GM18858 (cell line): ENCODE measurements at regions not wholly inside any gene's neighbourhood (a gene's known extent, or its start where the extent isn't known, plus 50 kb on each side); places are given as distances from the start of the nearest gene placed in this dataset.

ENCODE experiments used
- ATAC-seq: cut with Tn5 transposase; IDR thresholded peaks from one replicate; pipeline ENCODE4 v1.9.1; 2021; ENCODE audit not compliant: unreplicated experiment

- ATAC-seq, result no peak
Measured at GRCh38 chr1:87219141-87219540, 109.5 kb upstream of the LMO4 start.

- no peak for ATAC-seq
Measured at GRCh38 chr1:87219626-87220025, 109.1 kb upstream of the LMO4 start.

- ATAC-seq, result no peak
Measured at GRCh38 chr1:87220993-87221392, 107.7 kb upstream of the LMO4 start.

GRCh38 chr1:87224201-87224600 lies 104.5 kb upstream of the LMO4 start:
- ATAC-seq, result no peak

- ATAC-seq, result no peak
Measured at GRCh38 chr1:87225171-87225570, 103.5 kb upstream of the LMO4 start.

GRCh38 chr1:87226341-87226760 lies 102.3 kb upstream of the LMO4 start:
- no peak for ATAC-seq

- ATAC-seq, result no peak
Measured at GRCh38 chr1:87227651-87228050, 101.0 kb upstream of the LMO4 start.

GRCh38 chr1:87230501-87230900 lies 98.2 kb upstream of the LMO4 start:
- ATAC-seq, result no peak

GRCh38 chr1:87231703-87232367 lies 96.8 kb upstream of the LMO4 start:
- no peak for ATAC-seq

- no peak for ATAC-seq
Measured at GRCh38 chr1:87236585-87236984, 92.1 kb upstream of the LMO4 start.

GRCh38 chr1:87239997-87240605 lies 88.6 kb upstream of the LMO4 start:
- ATAC-seq, result no peak

GRCh38 chr1:87240661-87241285 lies 87.9 kb upstream of the LMO4 start:
- ATAC-seq, result no peak

GRCh38 chr1:87242445-87243185 lies 86.1 kb upstream of the LMO4 start:
- no peak for ATAC-seq

GRCh38 chr1:87243573-87243972 lies 85.1 kb upstream of the LMO4 start:
- ATAC-seq, result no peak

GRCh38 chr1:87246436-87246835 lies 82.2 kb upstream of the LMO4 start:
- ATAC-seq, result no peak

GRCh38 chr1:87249803-87250202 lies 78.9 kb upstream of the LMO4 start:
- no peak for ATAC-seq

- ATAC-seq, result no peak
Measured at GRCh38 chr1:87250336-87250735, 78.3 kb upstream of the LMO4 start.

- no peak for ATAC-seq
Measured at GRCh38 chr1:87252406-87252805, 76.3 kb upstream of the LMO4 start.

- ATAC-seq, result no peak
Measured at GRCh38 chr1:87262688-87263087, 66.0 kb upstream of the LMO4 start.

GRCh38 chr1:87263281-87263680 lies 65.4 kb upstream of the LMO4 start:
- no peak for ATAC-seq

- no peak for ATAC-seq
Measured at GRCh38 chr1:87263785-87264184, 64.9 kb upstream of the LMO4 start.

GRCh38 chr1:87264976-87265375 lies 63.7 kb upstream of the LMO4 start:
- no peak for ATAC-seq
